ENCODE measurements at regions not wholly inside any gene's neighbourhood (a gene's known extent, or its start where the extent isn't known, plus 50 kb on each side); places are given as distances from the start of the nearest gene placed in this dataset.

GRCh38 chr1:173406783-173407230 is 70.3 kb upstream of the PRDX6 start:
- peak in 1 of 7 donors; percentile 30 for DNase-seq
- H3K27ac ChIP-seq = peak overlapping the region in 2 of 5 donors; percentile 6 to 20

GRCh38 chr1:173407846-173408245 is 69.3 kb upstream of the PRDX6 start:
- TF ChIP-seq POLR2A (IDR thresholded peaks at IDR 0.05) (no peak), CTCF (IDR thresholded peaks at IDR 0.05) (no peak)
- intact Hi-C loops (cut with DNase I) = loop anchor here in 1 of 2 donors (10.0 kb wide), 1 partner anchor 73 kb away; no protein-coding TSS in a partner anchor

More at GRCh38 chr1:173406783-173407230, 70.3 kb upstream of the PRDX6 start:
- peaks cover 0 to 16% of the 10 kb centered on the region in 2 donors for H3K4me1 ChIP-seq (replicated peaks in 1 of 2)
- H3K36me3 ChIP-seq (replicated peaks in 1 of 2) = no peaks in the 10 kb centered on the region
- H3K27me3 ChIP-seq = no peaks in the 10 kb centered on the region
- no peaks in the 10 kb centered on the region for H3K9me3 ChIP-seq (replicated peaks in 1 of 3)
- intact Hi-C loops (cut with DNase I) = loop anchor here in 1 of 2 donors (10.0 kb wide), 1 partner anchor 72 kb away; no protein-coding TSS in a partner anchor
- WGBS, 4 donors = 43 to 52% (median 47%) methylated on average over 7 to 8 of the region's 8 CpGs
- H3K4me3 ChIP-seq = peak overlapping the region in 2 of 4 donors; percentile 28 to 42
- TF ChIP-seq CTCF (IDR thresholded peaks at IDR 0.05) (no peak), POLR2A (IDR thresholded peaks at IDR 0.05) (no peak)

GRCh38 chr1:173408886-173409285 is 68.2 kb upstream of the PRDX6 start:
- no peak for DNase-seq
- peaks cover 7 to 25% of the 10 kb centered on the region in 2 donors for H3K4me1 ChIP-seq (replicated peaks in 1 of 2)
- 96 to 100% (median 99%) methylated on average over 1 of the region's 1 CpG for WGBS, 4 donors
- no peak overlapping the region for H3K27ac ChIP-seq
- H3K36me3 ChIP-seq (replicated peaks in 1 of 2) = no peaks in the 10 kb centered on the region
- no peaks in the 10 kb centered on the region for H3K27me3 ChIP-seq
- TF ChIP-seq CTCF (IDR thresholded peaks at IDR 0.05) = no peak
- no peak for TF ChIP-seq POLR2A (IDR thresholded peaks at IDR 0.05)
- H3K4me3 ChIP-seq = no peak overlapping the region
- no peaks in the 10 kb centered on the region for H3K9me3 ChIP-seq (replicated peaks in 1 of 3)
- intact Hi-C loops (cut with DNase I) = loop anchor here in 1 of 2 donors (10.0 kb wide), 1 partner anchor 74 kb away; no protein-coding TSS in a partner anchor

More at GRCh38 chr1:173407846-173408245, 69.3 kb upstream of the PRDX6 start:
- H3K27ac ChIP-seq = no peak overlapping the region
- no peak for DNase-seq
- H3K27me3 ChIP-seq = no peaks in the 10 kb centered on the region
- H3K36me3 ChIP-seq (replicated peaks in 1 of 2) = no peaks in the 10 kb centered on the region
- H3K9me3 ChIP-seq (replicated peaks in 1 of 3) = no peaks in the 10 kb centered on the region
- peaks cover 7 to 24% of the 10 kb centered on the region in 2 donors for H3K4me1 ChIP-seq (replicated peaks in 1 of 2)
- no peak overlapping the region for H3K4me3 ChIP-seq

GRCh38 chr1:173409613-173410012 is 67.5 kb upstream of the PRDX6 start:
- DNase-seq = peak in 6 of 7 donors; percentile 33 to 68 (median 52)

More at GRCh38 chr1:173409613-173410012, 67.5 kb upstream of the PRDX6 start:
- intact Hi-C loops (cut with DNase I) = loop anchor here in 1 of 2 donors (10.0 kb wide), 2 partner anchors 75 to 155 kb away; no protein-coding TSS in a partner anchor
- TF ChIP-seq CTCF (IDR thresholded peaks at IDR 0.05) (no peak), POLR2A (IDR thresholded peaks at IDR 0.05) (no peak)
- Histone ChIP-seq H3K36me3 (replicated peaks in 1 of 2) (no peaks in the 10 kb centered on the region), H3K27me3 (no peaks in the 10 kb centered on the region), H3K27ac (no peak overlapping the region), H3K4me1 (replicated peaks in 1 of 2) (peaks cover 7 to 25% of the 10 kb centered on the region in 2 donors), H3K4me3 (no peak overlapping the region), H3K9me3 (replicated peaks in 1 of 3) (no peaks in the 10 kb centered on the region)
- 8 to 17% (median 14%) methylated on average over 3 of the region's 3 CpGs for WGBS, 4 donors

Data from adrenal gland (tissue), 9 donors.